ENCODE measurements at regions not wholly inside any gene's neighbourhood (a gene's known extent, or its start where the extent isn't known, plus 50 kb on each side); places are given as distances from the start of the nearest gene placed in this dataset.

DNA sequence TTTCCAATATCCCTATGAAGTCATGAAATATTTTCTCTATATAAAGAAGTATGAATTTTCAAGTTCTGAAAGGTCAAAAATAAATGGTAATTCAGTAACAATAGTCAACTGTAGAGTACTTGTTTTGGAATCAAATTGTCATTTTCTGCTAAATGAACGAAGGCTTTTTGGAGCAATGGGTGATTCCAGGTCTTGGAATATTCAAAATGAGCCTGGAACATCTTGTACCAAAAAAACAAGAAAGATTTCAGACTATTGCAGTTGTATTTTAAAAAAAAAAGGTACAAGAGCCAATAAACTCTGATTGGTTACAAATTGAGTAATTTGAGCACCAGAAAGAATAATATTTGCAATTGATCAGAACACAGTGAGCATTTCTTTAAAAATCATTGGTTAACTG lies 730.1 kb downstream of the DTWD2 start:
- DNase-seq: no peak

DNA sequence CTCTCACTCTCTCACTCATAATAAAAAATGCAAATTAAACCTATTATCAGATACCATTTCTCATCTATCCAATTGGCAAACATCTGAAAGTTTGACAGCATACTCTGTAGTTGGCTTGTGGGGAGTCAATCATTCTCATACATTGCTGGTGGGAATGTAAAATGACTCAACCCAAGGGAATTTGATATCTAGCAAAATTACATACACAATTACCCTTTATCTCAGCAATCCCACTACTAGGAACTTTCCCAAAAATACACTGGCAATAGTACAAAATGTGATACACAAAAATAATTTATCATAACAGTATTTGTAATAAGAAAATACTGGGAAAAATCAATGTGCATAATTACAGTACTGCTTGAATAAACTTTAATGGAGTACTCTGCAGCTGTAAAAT lies 731.3 kb downstream of the DTWD2 start:
- TF ChIP-seq, protein P1, sequence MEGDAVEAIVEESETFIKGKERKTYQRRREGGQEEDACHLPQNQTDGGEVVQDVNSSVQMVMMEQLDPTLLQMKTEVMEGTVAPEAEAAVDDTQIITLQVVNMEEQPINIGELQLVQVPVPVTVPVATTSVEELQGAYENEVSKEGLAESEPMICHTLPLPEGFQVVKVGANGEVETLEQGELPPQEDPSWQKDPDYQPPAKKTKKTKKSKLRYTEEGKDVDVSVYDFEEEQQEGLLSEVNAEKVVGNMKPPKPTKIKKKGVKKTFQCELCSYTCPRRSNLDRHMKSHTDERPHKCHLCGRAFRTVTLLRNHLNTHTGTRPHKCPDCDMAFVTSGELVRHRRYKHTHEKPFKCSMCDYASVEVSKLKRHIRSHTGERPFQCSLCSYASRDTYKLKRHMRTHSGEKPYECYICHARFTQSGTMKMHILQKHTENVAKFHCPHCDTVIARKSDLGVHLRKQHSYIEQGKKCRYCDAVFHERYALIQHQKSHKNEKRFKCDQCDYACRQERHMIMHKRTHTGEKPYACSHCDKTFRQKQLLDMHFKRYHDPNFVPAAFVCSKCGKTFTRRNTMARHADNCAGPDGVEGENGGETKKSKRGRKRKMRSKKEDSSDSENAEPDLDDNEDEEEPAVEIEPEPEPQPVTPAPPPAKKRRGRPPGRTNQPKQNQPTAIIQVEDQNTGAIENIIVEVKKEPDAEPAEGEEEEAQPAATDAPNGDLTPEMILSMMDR (IDR thresholded peaks at IDR 0.05): no peak
- DNase-seq: no peak
- Histone ChIP-seq H3K36me3 (no peaks in the 10 kb centered on the region), H3K27me3 (no peaks in the 10 kb centered on the region), H3K4me3 (no peak overlapping the region), H3K9me3 (no peaks in the 10 kb centered on the region), H3K27ac (no peak overlapping the region), H3K4me1 (no peaks in the 10 kb centered on the region)
- ATAC-seq: no peak
- intact Hi-C loops (cut with DNase I): no loop called here

More for the DNA sequence above, 730.1 kb downstream of the DTWD2 start:
- Histone ChIP-seq H3K9me3 (no peaks in the 10 kb centered on the region), H3K4me1 (no peaks in the 10 kb centered on the region), H3K4me3 (no peak overlapping the region), H3K27me3 (no peaks in the 10 kb centered on the region), H3K36me3 (no peaks in the 10 kb centered on the region), H3K27ac (no peak overlapping the region)
- intact Hi-C loops (cut with DNase I): no loop called here
- no peak for ATAC-seq
- TF ChIP-seq, protein P1 (IDR thresholded peaks at IDR 0.05): no peak

DNA sequence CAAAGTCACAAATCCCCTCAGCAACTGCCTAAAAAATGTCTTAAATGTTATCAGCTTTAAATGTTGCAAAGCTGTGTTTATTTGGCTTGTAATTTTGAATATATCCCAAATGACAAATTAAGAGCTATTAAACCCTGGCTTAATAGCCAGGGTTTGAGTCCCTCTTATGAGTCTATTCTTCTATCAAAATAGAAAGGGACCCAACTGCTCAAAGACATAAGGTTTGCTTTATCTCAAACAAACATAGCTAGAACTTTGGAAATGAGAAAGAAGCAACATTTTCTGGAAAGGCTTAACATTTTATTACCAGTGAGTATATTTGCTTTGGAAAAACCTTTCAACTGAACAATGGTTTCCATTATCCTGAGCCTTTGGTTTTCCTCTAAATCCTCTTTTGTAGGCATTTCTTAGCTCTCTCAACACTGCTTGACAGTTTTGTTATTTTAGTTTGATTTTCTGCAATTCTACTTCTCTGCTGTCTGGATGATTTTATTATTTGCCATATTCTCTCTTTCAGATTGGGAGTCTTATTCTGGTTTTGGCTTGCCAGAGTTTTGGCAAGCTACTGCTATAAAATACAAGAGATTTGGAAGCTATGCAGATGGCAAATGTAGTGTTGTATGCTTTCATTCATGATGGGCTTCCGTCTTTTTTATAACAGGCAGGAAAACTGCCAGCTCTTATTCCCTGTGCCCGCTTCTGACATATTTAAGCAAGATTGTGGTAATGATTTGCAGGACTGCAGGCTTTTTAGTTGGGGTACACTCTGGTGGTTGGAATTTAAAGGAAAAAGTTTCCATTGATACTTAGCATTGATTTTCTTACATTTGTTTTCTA lies 734.9 kb downstream of the DTWD2 start:
- Histone ChIP-seq H3K27me3 (no peaks in the 10 kb centered on the region), H3K9me3 (peaks cover 7% of the 10 kb centered on the region), H3K4me1 (no peaks in the 10 kb centered on the region), H3K36me3 (no peaks in the 10 kb centered on the region), H3K27ac (no peak overlapping the region), H3K4me3 (no peak overlapping the region)
- DNase-seq (no peak), ATAC-seq (no peak)
- intact Hi-C loops (cut with DNase I): no loop called here
- TF ChIP-seq, protein P1 (IDR thresholded peaks at IDR 0.05): no peak

DNA sequence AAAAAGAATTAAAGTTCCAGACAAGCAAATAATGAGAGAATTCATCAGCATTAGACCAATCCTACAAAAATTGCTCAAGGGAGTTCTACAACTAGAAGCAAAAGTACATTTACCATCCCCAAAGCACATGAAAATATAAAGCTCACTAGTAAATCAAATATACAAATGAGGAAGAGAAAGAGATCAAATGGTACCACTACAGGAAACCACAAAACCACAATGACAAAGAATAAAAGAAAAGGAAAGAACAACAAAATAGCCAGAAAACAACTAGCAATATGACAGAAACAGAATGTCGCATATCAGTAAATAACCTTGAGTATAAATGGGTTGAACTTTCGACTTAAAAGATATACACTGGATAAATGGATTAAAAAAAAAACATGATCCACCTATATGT lies 739.0 kb downstream of the DTWD2 start:
- no peak for DNase-seq
- Histone ChIP-seq H3K36me3 (no peaks in the 10 kb centered on the region), H3K27ac (no peak overlapping the region), H3K4me1 (no peaks in the 10 kb centered on the region), H3K9me3 (peaks cover 7% of the 10 kb centered on the region), H3K4me3 (no peak overlapping the region), H3K27me3 (no peaks in the 10 kb centered on the region)
- TF ChIP-seq, protein P1 (IDR thresholded peaks at IDR 0.05): no peak
- intact Hi-C loops (cut with DNase I): no loop called here
- ATAC-seq: no peak

DNA sequence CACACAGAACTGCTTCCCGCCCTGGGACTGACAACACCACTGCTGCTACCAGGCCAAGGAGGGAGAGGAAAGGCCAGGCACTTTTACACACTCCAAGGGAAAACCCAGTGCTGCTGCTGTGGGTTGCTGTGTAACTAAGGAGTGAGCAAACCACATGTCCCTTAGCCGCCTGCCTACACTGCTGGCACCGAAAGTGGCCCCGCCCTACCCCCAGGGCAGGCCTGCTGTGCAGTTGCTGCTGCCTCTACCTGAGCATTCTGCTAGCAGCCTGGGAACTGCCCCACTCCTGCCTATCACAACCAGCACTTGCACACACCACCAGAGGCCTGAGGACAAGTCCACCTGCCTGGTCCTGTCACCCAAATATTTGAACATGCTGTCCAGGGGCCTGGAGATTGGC lies 740.9 kb downstream of the DTWD2 start:
- DNase-seq (no peak), ATAC-seq (no peak)
- TF ChIP-seq, protein P1 (IDR thresholded peaks at IDR 0.05): no peak
- no peak overlapping the region for H3K27ac ChIP-seq
- H3K9me3 ChIP-seq: peaks cover 7% of the 10 kb centered on the region
- H3K4me1 ChIP-seq: no peaks in the 10 kb centered on the region
- intact Hi-C loops (cut with DNase I): no loop called here
- H3K36me3 ChIP-seq: no peaks in the 10 kb centered on the region
- H3K27me3 ChIP-seq: no peaks in the 10 kb centered on the region
- no peak overlapping the region for H3K4me3 ChIP-seq
